Mammary epithelial cell (primary cell): ENCODE measurements at regions not wholly inside any gene's neighbourhood (a gene's known extent, or its start where the extent isn't known, plus 50 kb on each side); places are given as distances from the start of the nearest gene placed in this dataset.

Experiments used
- EZH2 ChIP-seq: IDR thresholded peaks from 2 replicates; pipeline ENCODE4 v1.6.1; 2012; ENCODE audit warnings: low read length, inconsistent platforms, borderline replicate concordance
- TF ChIP-seq, protein P1 (sequence below), 2 donors: IDR thresholded peaks in 1 of 2; conservative IDR thresholded peaks in 1 of 2; 2 replicates each; pipeline ENCODE4 v1.5.1; 2011 to 2012; ENCODE audit warnings: inconsistent platforms in 2 of 2, low read length in 2 of 2, mild to moderate bottlenecking in 2 of 2, control low read depth in 1 of 2, low read depth in 1 of 2; ENCODE audit not compliant: insufficient read depth in 1 of 2; ENCODE audit errors: extremely low read depth in 1 of 2

DNA sequence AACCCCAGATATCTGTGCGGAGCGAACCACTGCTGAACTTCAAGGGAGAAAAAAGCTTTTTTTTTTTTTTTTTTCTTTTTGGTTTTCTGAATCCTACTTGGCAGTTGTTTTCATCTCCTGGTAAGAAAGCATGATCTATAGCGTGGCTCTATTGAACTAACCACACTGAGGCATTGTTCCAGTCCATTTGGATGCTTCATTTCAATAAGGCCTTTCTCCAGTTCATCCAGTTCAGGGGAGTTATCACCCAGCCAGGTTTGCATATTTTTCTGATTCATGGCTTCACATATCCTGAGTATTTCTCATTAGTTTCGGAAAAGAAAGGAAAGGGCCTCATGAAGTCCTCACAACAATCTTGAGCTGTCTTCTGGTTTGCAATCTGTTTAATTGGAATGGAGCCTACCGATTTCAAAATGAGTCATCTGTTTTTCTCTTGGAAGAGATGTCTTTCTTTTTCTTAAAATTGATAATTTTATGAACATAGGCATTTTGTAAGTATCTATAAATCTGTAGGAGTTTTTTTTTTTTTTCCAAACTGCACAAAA is 93.1 kb upstream of the STEAP4 start:
- no peak for TF ChIP-seq EZH2
- TF ChIP-seq, protein P1, sequence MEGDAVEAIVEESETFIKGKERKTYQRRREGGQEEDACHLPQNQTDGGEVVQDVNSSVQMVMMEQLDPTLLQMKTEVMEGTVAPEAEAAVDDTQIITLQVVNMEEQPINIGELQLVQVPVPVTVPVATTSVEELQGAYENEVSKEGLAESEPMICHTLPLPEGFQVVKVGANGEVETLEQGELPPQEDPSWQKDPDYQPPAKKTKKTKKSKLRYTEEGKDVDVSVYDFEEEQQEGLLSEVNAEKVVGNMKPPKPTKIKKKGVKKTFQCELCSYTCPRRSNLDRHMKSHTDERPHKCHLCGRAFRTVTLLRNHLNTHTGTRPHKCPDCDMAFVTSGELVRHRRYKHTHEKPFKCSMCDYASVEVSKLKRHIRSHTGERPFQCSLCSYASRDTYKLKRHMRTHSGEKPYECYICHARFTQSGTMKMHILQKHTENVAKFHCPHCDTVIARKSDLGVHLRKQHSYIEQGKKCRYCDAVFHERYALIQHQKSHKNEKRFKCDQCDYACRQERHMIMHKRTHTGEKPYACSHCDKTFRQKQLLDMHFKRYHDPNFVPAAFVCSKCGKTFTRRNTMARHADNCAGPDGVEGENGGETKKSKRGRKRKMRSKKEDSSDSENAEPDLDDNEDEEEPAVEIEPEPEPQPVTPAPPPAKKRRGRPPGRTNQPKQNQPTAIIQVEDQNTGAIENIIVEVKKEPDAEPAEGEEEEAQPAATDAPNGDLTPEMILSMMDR (conservative IDR thresholded peaks at IDR 0.05 in 1 of 2, IDR thresholded peaks at IDR 0.05 in 1 of 2; ENCODE audit: extremely low read depth in 1 of 2, insufficient read depth in 1 of 2, low read depth in 1 of 2, low read length in 2 of 2), result no peak
